Epithelial cell of proximal tubule (primary cell): ENCODE measurements at regions not wholly inside any gene's neighbourhood (a gene's known extent, or its start where the extent isn't known, plus 50 kb on each side); places are given as distances from the start of the nearest gene placed in this dataset.
"Not testable (repeated sequence)": the region's sequence is repeated elsewhere in the genome, so short reads cannot be mapped to it uniquely, and the experiment has no call there.

ENCODE experiments used
- DNase-seq: peaks from one replicate; pipeline ENCODE4 v3.0.0-alpha.2; 2011; ENCODE audit warnings: low read depth
- H3K4me3 ChIP-seq: 2 replicates; pipeline ENCODE4 v1.5.1; 2011; ENCODE audit warnings: low read depth, mild to moderate bottlenecking, low read length
- TF ChIP-seq, protein P1 (sequence below): conservative IDR thresholded peaks from 2 replicates; pipeline ENCODE4 v1.5.1; 2012; ENCODE audit warnings: low read depth, mild to moderate bottlenecking, low read length

- DNase-seq = no peak
- TF ChIP-seq, protein P1, sequence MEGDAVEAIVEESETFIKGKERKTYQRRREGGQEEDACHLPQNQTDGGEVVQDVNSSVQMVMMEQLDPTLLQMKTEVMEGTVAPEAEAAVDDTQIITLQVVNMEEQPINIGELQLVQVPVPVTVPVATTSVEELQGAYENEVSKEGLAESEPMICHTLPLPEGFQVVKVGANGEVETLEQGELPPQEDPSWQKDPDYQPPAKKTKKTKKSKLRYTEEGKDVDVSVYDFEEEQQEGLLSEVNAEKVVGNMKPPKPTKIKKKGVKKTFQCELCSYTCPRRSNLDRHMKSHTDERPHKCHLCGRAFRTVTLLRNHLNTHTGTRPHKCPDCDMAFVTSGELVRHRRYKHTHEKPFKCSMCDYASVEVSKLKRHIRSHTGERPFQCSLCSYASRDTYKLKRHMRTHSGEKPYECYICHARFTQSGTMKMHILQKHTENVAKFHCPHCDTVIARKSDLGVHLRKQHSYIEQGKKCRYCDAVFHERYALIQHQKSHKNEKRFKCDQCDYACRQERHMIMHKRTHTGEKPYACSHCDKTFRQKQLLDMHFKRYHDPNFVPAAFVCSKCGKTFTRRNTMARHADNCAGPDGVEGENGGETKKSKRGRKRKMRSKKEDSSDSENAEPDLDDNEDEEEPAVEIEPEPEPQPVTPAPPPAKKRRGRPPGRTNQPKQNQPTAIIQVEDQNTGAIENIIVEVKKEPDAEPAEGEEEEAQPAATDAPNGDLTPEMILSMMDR = no peak
- no peak overlapping the region for H3K4me3 ChIP-seq
These were observed 170.3 kb upstream of the MINDY3 start for GRCh38 chr10:16030562-16030961.

DNA sequence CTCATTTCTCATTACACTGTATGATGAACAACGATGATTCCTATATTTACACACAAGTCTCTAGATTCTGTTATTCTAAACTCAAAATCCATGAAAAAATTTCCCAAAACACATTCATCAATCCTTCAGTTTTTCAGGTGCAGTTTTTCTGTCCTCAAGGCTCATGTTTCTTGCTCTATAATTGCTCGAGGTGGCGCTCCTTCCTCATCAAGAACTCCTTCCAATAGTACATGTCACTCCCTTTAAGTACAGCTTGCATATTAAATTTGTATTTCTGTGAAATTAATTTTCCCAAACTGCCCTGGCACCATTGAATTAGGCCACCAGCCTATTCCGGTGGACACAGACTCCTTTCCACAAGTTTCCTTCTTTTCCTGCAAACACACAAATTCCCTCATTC lies 188.7 kb upstream of the MINDY3 start:
- no peak for DNase-seq
- no peak overlapping the region for H3K4me3 ChIP-seq
- TF ChIP-seq, protein P1 = no peak

- no peak for DNase-seq
- TF ChIP-seq, protein P1 = no peak
- no peak overlapping the region for H3K4me3 ChIP-seq
These were observed 189.5 kb upstream of the MINDY3 start for GRCh38 chr10:16049782-16050181.

GRCh38 chr10:16063350-16063749 lies 203.0 kb upstream of the MINDY3 start:
- TF ChIP-seq, protein P1 = no peak
- no peak for DNase-seq
- H3K4me3 ChIP-seq = no peak overlapping the region

- not testable (repeated sequence) for H3K4me3 ChIP-seq, DNase-seq
These were observed 223.2 kb upstream of the MINDY3 start for GRCh38 chr10:16083551-16083950.

GRCh38 chr10:16105082-16105481 lies 244.8 kb upstream of the MINDY3 start:
- TF ChIP-seq, protein P1 = no peak
- H3K4me3 ChIP-seq = no peak overlapping the region
- DNase-seq = no peak

DNA sequence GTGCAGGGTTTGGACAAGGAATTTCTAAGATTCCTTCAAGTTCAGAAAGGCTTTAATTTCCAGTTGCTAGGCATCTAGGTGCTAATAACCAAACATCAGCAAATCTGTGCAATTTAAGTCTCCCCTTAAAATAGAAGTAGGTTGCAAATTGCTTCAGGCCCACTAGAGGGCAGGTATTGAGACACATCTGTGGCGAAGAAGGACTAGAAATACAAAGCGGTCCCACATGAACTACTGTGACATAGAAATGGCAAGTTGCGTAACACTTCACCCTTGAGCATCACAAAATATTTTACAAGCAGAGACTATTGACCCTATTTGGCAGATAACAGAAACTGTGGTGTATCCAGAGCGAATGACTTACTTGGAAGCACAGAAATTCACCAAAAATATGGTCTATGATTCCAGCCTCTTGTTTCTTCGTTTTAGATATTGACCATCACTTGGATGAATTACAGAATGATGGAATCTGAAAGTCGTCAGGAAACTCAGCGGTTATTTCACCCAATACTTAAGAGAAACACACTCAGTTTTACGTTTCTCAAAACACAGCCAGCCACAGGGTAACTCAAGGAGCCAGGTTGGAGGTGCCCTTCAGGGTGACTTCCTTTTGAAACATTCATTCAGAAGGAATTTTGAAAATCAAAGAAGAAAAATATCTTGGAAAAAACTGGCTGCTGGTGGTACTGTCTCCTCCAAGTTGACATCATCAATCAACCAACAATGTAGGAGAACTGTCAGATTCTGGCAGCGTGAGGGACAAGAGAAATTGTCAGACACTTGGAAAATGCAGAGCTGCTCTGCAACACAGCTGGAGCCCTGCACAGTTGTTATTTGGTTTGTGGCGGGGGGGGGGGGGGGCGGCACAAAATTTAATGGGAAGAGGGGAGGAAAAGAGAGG lies 256.3 kb upstream of the MINDY3 start:
- no peak for DNase-seq
- TF ChIP-seq, protein P1 = peak; percentile 81
- H3K4me3 ChIP-seq = no peak overlapping the region
